ENCODE measurements at regions not wholly inside any gene's neighbourhood (a gene's known extent, or its start where the extent isn't known, plus 50 kb on each side); places are given as distances from the start of the nearest gene placed in this dataset.

DNA sequence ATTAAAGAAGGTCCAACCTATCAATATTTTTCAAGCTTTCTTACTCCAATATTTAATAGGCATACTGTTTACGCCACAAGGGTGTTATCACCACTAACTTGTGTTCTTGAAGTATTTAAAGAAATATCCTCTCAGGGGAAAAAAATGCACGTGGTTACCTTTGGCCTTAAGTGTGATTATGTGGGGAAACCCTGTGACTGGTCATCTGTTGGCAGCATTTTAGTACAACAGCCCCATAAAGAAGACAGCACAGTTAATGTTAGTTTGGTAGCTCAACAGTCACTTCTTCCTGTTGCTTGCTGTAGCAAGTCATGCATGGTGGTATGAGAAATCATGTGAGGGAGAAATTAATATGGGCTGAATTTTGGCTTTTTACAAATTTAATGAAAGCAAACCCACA lies 1021.5 kb upstream of the TMEM132C start:
- Histone ChIP-seq H3K27me3 (replicated peaks in 1 of 2; ENCODE audit: control insufficient read depth in 2 of 2, insufficient read depth in 2 of 2, low read length in 1 of 2) (no peaks in the 10 kb centered on the region), H3K4me2 (ENCODE audit: control insufficient read depth, insufficient read depth) (no peak overlapping the region), H3K4me1 (ENCODE audit: control insufficient read depth, insufficient read depth, low read length) (no peaks in the 10 kb centered on the region), H3K9ac (ENCODE audit: control insufficient read depth, insufficient read depth, low read length) (no peak overlapping the region), H3K36me3 (ENCODE audit: control insufficient read depth in 2 of 2, insufficient read depth in 2 of 2, low read length in 1 of 2) (no peaks in the 10 kb centered on the region), H3K4me3 (no peak overlapping the region), H2AFZ (ENCODE audit: control insufficient read depth, low read depth, low read length) (no peak overlapping the region), H4K20me1 (ENCODE audit: control insufficient read depth, insufficient read depth) (no peaks in the 10 kb centered on the region), H3K9me3 (replicated peaks; ENCODE audit: control insufficient read depth, insufficient read depth, low read length) (no peaks in the 10 kb centered on the region; the same call in 2 of the 3 replicates), H3K79me2 (ENCODE audit: control insufficient read depth, insufficient read depth, low read length) (no peaks in the 10 kb centered on the region), H3K27ac (ENCODE audit: control insufficient read depth, insufficient read depth) (no peak overlapping the region)
- RAD21 ChIA-PET (ENCODE audit: unreplicated experiment) = no interaction called here
- POLR2A ChIA-PET = no interaction called here
- SMC1A ChIA-PET (ENCODE audit: uncharacterized antibody, unreplicated experiment) = no interaction called here
- no TSS peak for BruUV-seq (replicated peaks)
- intact Hi-C loops (cut with micrococcal nuclease; ENCODE audit: unreplicated experiment) (no loop called here), in situ Hi-C loops (cut with MboI) (no loop called here)
- 20% methylated on average over 2 of the region's 2 CpGs for WGBS (ENCODE audit: insufficient coverage, insufficient replicate concordance, low lambda C conversion rate, missing lambda C conversion rate)
- no peak for ATAC-seq
- FAIRE-seq = no peak
- DNase-seq (ENCODE audit: low read depth, low spot score) = no peak
- CTCF ChIA-PET = interaction anchor here (1.6 kb wide), 1 partner anchor 37 kb away, joined by 3 read pairs; no protein-coding TSS in a partner anchor
- no peak for TF ChIP-seq YBX1 (IDR thresholded peaks at IDR 0.05)
- no peak for TF ChIP-seq SMAD5 (IDR thresholded peaks at IDR 0.05; ENCODE audit: low read depth)
- TF ChIP-seq, protein P1, sequence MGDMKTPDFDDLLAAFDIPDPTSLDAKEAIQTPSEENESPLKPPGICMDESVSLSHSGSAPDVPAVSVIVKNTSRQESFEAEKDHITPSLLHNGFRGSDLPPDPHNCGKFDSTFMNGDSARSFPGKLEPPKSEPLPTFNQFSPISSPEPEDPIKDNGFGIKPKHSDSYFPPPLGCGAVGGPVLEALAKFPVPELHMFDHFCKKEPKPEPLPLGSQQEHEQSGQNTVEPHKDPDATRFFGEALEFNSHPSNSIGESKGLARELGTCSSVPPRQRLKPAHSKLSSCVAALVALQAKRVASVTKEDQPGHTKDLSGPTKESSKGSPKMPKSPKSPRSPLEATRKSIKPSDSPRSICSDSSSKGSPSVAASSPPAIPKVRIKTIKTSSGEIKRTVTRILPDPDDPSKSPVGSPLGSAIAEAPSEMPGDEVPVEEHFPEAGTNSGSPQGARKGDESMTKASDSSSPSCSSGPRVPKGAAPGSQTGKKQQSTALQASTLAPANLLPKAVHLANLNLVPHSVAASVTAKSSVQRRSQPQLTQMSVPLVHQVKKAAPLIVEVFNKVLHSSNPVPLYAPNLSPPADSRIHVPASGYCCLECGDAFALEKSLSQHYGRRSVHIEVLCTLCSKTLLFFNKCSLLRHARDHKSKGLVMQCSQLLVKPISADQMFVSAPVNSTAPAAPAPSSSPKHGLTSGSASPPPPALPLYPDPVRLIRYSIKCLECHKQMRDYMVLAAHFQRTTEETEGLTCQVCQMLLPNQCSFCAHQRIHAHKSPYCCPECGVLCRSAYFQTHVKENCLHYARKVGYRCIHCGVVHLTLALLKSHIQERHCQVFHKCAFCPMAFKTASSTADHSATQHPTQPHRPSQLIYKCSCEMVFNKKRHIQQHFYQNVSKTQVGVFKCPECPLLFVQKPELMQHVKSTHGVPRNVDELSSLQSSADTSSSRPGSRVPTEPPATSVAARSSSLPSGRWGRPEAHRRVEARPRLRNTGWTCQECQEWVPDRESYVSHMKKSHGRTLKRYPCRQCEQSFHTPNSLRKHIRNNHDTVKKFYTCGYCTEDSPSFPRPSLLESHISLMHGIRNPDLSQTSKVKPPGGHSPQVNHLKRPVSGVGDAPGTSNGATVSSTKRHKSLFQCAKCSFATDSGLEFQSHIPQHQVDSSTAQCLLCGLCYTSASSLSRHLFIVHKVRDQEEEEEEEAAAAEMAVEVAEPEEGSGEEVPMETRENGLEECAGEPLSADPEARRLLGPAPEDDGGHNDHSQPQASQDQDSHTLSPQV (IDR thresholded peaks at IDR 0.05) = no peak

DNA sequence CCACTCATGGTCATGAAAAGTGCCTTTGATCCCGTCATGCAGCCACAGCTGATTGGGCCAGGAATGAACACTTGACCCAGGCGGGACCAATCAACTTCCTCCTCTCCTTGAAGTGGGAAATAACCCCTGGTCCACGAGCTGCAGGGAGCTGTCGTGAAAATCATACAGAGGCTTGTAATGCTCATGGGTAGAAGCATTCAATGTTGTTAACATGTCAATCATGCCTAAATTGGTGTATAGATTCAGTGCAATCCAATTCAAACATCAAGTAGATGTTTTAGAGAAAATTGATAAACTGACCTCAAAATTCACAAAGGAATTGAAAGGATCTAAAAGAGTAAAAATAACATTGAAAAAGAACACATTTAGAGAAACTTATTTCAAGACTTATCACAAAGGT lies 1019.0 kb upstream of the TMEM132C start:
- ATAC-seq = no peak
- SMC1A ChIA-PET (ENCODE audit: uncharacterized antibody, unreplicated experiment) = no interaction called here
- no peak for FAIRE-seq
- Histone ChIP-seq H3K4me3 (no peak overlapping the region), H3K9ac (ENCODE audit: control insufficient read depth, insufficient read depth, low read length) (no peak overlapping the region), H2AFZ (ENCODE audit: control insufficient read depth, low read depth, low read length) (no peak overlapping the region), H3K9me3 (replicated peaks; ENCODE audit: control insufficient read depth, insufficient read depth, low read length) (no peaks in the 10 kb centered on the region; the same call in 2 of the 3 replicates), H3K27me3 (replicated peaks in 1 of 2; ENCODE audit: control insufficient read depth in 2 of 2, insufficient read depth in 2 of 2, low read length in 1 of 2) (no peaks in the 10 kb centered on the region), H3K4me1 (ENCODE audit: control insufficient read depth, insufficient read depth, low read length) (no peaks in the 10 kb centered on the region), H3K27ac (ENCODE audit: control insufficient read depth, insufficient read depth) (no peak overlapping the region), H3K36me3 (ENCODE audit: control insufficient read depth in 2 of 2, insufficient read depth in 2 of 2, low read length in 1 of 2) (no peaks in the 10 kb centered on the region), H3K4me2 (ENCODE audit: control insufficient read depth, insufficient read depth) (no peak overlapping the region), H3K79me2 (ENCODE audit: control insufficient read depth, insufficient read depth, low read length) (no peaks in the 10 kb centered on the region), H4K20me1 (ENCODE audit: control insufficient read depth, insufficient read depth) (no peaks in the 10 kb centered on the region)
- intact Hi-C loops (cut with micrococcal nuclease; ENCODE audit: unreplicated experiment) (no loop called here), in situ Hi-C loops (cut with MboI) (no loop called here)
- BruUV-seq (replicated peaks) = no TSS peak
- RAD21 ChIA-PET (ENCODE audit: unreplicated experiment) = no interaction called here
- POLR2A ChIA-PET = no interaction called here
- CTCF ChIA-PET = no interaction called here
- 0% methylated on average over 4 of the region's 4 CpGs for WGBS (ENCODE audit: insufficient coverage, insufficient replicate concordance, low lambda C conversion rate, missing lambda C conversion rate)
- no peak for DNase-seq (ENCODE audit: low read depth, low spot score)
- no peak for TF ChIP-seq TBL1XR1 (IDR thresholded peaks at IDR 0.05; ENCODE audit: low read depth, low read length)
- no peak for TF ChIP-seq NR2C2 (IDR thresholded peaks at IDR 0.05; ENCODE audit: borderline replicate concordance, control insufficient read depth, insufficient read length, low read depth)
- no peak for TF ChIP-seq BHLHE40 (IDR thresholded peaks at IDR 0.05; ENCODE audit: borderline replicate concordance in 1 of 2, low read depth in 2 of 2, low read length in 1 of 2)
- TF ChIP-seq, protein P2, sequence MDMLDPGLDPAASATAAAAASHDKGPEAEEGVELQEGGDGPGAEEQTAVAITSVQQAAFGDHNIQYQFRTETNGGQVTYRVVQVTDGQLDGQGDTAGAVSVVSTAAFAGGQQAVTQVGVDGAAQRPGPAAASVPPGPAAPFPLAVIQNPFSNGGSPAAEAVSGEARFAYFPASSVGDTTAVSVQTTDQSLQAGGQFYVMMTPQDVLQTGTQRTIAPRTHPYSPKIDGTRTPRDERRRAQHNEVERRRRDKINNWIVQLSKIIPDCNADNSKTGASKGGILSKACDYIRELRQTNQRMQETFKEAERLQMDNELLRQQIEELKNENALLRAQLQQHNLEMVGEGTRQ (IDR thresholded peaks at IDR 0.05; ENCODE audit: borderline replicate concordance, low read depth, low read length) = no peak
- TF ChIP-seq, protein P3, sequence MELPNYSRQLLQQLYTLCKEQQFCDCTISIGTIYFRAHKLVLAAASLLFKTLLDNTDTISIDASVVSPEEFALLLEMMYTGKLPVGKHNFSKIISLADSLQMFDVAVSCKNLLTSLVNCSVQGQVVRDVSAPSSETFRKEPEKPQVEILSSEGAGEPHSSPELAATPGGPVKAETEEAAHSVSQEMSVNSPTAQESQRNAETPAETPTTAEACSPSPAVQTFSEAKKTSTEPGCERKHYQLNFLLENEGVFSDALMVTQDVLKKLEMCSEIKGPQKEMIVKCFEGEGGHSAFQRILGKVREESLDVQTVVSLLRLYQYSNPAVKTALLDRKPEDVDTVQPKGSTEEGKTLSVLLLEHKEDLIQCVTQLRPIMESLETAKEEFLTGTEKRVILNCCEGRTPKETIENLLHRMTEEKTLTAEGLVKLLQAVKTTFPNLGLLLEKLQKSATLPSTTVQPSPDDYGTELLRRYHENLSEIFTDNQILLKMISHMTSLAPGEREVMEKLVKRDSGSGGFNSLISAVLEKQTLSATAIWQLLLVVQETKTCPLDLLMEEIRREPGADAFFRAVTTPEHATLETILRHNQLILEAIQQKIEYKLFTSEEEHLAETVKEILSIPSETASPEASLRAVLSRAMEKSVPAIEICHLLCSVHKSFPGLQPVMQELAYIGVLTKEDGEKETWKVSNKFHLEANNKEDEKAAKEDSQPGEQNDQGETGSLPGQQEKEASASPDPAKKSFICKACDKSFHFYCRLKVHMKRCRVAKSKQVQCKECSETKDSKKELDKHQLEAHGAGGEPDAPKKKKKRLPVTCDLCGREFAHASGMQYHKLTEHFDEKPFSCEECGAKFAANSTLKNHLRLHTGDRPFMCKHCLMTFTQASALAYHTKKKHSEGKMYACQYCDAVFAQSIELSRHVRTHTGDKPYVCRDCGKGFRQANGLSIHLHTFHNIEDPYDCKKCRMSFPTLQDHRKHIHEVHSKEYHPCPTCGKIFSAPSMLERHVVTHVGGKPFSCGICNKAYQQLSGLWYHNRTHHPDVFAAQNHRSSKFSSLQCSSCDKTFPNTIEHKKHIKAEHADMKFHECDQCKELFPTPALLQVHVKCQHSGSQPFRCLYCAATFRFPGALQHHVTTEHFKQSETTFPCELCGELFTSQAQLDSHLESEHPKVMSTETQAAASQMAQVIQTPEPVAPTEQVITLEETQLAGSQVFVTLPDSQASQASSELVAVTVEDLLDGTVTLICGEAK (IDR thresholded peaks at IDR 0.05; ENCODE audit: borderline replicate concordance) = no peak
- TF ChIP-seq MTA2 (IDR thresholded peaks at IDR 0.05; ENCODE audit: low read depth) = no peak
